GM19025 (cell line): ENCODE measurements at regions not wholly inside any gene's neighbourhood (a gene's known extent, or its start where the extent isn't known, plus 50 kb on each side); places are given as distances from the start of the nearest gene placed in this dataset.
"Not testable (repeated sequence)": the region's sequence is repeated elsewhere in the genome, so short reads cannot be mapped to it uniquely, and the experiment has no call there.

Source experiments
- ATAC-seq: cut with Tn5 transposase; IDR thresholded peaks from one replicate; pipeline ENCODE4 v1.9.1; 2021; ENCODE audit warnings: mild to moderate bottlenecking, low read depth, moderate library complexity; ENCODE audit not compliant: unreplicated experiment

- no peak for ATAC-seq
Measured at GRCh38 chr12:68474467-68475204, 136.1 kb upstream of the RAP1B start.

GRCh38 chr12:68476794-68477193 is 133.9 kb upstream of the RAP1B start:
- no peak for ATAC-seq

- no peak for ATAC-seq
Measured at GRCh38 chr12:68477261-68477772, 133.4 kb upstream of the RAP1B start.

DNA sequence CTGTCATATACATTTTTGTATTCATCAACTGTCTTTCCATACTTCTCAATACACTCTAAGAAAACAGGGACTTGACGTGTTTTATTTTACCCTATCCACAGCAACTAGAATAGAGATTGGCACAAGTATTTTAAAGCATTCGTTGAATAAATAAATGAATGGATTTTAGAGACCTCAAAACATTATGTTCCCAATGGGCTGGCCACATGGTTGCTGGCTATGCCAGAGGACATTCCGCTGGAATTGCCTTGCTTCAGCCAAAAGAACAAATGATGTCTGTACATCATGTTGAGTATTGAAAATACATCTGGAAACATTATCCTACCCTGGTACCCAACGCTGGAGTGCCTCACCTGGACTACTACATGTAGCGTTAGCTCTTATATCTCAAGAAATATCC is 132.8 kb upstream of the RAP1B start:
- ATAC-seq, result no peak

DNA sequence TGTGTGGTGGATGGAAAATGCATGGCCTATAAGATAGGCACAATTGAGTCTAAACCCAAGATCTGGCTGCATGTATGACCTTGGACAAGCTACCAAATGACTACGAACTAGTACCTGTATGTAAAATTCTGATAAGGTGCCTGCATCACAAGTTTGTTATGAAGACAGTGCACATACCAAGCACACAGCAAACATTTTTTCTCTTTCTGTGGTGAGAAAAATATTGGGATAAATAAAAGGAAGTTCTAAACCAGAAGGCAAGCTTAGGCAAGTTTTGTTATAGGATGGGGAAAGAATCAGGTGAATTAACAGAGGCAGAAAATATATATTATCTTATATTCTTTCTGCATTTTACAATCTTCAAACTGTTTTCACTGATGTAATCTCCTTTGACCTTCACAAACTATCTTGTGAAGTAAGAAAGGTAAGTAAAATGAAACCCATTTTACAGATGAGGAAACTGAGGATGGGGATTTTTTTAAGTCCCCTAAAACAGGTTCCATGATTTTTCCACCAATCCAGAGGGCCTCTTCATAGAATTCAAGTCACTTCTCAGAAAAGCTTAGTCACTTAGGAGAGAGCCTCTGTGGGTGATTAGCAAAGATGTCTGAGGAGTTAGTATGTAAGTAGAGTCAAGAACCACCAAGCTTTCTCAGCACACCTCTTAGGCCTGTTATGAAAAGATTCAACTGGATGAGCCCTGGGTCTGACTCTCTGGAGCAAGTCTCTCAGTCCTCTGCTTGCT is 132.0 kb upstream of the RAP1B start:
- no peak for ATAC-seq

- ATAC-seq, result no peak
Measured at GRCh38 chr12:68479261-68479895, 131.3 kb upstream of the RAP1B start.

GRCh38 chr12:68479896-68480291 is 130.8 kb upstream of the RAP1B start:
- no peak for ATAC-seq

DNA sequence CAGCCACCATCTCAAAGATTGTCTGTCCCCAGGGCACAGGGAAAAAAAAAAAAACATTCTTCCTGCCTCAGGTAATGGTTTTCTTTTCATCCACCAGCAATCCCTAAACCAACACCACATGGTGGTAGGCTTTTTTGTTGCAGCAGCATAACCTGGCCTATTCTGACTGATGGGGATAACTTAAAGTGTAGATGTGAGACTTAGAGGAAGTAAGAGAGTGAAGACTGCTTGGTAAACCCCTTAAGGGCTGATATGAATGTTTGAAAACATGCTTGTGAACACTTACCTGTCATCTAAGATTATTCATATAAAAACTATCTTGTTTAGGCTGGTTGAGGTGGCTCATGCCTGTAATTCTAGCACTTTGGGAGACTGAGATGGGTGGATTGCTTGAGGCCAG is 130.2 kb upstream of the RAP1B start:
- no peak for ATAC-seq

DNA sequence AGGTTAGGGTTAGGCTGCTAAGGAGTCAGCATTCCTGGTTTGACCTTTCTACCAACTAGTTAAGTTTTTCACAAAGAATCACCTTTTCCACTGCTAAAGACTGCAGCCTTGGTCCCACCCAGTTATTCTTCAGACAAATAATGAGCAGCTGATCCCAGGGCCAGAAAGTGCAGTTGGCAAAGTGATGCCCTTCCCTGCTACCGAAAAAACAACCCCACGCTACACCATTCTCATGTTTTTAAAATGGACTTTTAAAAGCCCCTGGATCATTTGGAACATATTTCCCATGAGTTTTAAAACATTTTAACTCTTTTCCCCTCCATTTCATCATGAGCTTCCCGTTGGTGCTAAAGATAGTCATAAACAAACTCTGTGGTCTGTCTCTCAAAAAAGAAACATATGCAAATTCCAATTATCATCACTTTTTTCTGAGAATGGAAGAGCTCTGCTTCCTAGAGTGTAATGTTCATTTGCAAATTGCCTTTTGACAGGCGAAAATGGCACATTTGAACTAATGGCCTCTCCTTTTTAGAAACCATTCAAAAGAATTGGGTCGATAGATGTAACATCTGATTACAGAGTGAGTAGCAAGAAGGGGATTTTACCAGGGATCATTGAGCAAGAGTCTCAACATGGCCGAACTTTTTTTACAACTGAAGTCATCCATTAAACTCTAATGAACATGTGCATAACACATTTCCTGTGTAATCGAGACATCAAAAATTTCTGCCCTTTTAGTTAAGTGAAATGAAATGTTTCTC is 129.3 kb upstream of the RAP1B start:
- ATAC-seq, result peak; percentile 60

DNA sequence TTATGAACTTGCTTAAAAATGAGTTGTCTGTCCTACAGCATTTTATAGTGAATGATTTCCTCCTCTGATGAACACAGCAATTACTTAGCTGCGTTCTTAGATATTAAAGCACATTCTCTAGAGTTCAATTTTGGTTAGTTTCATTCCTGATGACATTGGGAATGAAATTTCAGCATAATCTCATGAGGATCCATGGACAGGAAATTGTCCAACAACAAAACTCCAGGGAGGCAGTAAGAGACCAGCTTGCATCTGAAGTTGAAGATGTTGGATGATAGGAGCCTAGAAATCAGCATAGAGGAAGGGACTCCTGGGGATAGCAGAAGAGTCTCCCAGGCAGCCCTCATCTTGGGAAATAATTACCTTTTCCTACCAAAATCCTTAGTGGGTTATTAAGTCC is 128.7 kb upstream of the RAP1B start:
- no peak for ATAC-seq

DNA sequence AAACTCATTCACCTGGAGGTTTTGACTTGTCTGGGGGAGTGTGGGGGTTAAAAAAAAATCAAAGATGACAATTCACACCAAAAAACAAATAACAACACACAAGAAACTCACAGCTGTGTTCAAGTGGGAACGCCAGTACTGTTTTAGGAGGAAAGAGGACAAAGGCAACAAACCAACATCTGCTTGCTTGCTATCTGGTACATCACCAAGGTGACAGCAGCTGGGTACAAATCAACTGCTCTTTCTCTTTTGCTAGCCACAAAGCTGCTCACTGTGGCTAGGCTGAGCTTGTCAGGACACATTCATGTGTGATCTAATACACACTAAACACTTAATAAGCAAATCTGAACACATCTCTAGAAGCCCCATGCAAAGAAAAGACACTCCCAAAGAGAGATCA is 128.0 kb upstream of the RAP1B start:
- ATAC-seq, result peak; percentile 71

DNA sequence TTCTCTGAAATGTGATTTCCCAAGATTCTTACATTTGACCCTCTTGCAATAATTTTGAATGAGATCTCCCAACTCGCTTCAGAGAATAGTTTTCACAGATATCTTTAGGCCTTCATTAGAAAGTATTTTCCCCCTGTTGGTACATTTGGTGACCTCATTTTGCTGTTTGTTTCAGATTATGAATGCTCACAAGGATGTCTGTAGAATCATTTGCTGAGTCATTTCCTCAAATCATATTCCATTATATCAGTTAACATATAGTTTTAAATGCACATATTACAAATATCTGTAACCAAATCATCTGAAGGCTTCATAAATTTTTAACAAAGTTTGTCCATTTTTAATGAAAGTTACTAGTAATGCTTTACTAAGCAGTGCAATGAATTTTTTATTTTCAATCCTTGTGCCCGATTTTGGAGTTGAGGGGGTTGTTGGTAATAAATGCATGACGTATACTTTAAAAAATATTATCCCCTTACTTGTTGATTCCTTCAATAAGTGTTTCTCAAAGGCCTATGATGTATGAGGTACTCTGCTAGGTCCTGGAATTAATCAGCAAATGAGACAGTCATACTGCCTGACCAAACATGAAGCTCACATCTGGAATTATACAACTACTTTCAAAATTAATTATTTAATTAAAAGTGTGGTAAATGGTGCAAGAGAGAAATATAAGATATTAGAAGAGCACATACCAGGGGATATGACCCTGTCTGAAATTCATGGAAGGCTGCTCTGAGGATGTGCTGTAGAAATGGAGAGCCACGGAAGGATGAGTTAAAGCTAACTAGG is 126.9 kb upstream of the RAP1B start:
- no peak for ATAC-seq

- not testable (repeated sequence) for ATAC-seq
Measured at GRCh38 chr12:68484578-68484977, 126.1 kb upstream of the RAP1B start.

GRCh38 chr12:68486449-68486848 is 124.2 kb upstream of the RAP1B start:
- ATAC-seq, result not testable (repeated sequence)

DNA sequence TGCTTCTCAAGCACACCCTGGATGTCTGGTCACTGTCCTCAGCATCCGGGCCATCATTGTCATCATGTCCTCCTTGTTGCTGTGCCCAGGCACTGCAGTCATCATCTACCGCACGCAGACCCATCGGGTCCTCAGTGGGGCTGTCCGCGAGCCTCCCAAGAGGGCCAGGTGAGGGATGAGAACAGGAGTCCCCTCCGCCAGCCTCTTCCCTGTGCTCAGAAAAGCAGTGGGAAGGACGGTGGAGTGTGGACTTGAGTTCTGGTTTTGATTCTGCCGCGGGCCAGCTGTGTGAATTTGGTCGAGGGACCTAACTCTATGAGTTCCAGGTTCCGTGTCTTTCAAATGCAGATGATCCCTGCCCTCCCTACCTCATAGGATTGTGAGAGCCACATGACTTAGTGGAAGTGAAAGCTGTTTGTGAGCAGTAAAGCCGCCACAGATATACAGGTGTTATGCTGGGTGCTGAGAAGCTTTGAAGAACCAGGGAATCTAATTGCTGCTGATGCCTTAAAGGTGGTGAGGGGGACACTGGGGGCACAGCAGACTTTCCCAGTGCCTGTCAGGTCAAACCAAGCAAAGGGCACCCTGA is 122.9 kb upstream of the RAP1B start:
- ATAC-seq, result peak; percentile 93

DNA sequence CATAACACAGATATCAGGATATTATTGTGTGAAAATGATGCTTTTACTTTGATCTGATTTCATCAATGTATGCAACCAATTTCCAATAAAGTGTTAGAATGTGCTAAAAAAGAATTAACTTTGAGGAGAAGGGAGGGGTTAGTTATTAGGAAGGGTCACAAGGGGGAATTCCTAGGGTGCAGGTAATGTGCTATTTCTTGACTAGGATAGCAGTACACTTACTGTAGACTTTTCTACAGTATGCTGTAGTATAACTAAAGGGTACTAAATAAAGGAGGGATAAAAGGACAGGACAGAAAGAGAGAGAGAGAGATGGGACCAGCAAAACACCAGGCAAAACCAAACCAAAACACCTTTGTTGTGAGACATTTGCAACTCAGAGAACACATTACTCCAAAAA is 121.4 kb upstream of the RAP1B start:
- no peak for ATAC-seq

- no peak for ATAC-seq
Measured at GRCh38 chr12:68490476-68490875, 120.2 kb upstream of the RAP1B start.

DNA sequence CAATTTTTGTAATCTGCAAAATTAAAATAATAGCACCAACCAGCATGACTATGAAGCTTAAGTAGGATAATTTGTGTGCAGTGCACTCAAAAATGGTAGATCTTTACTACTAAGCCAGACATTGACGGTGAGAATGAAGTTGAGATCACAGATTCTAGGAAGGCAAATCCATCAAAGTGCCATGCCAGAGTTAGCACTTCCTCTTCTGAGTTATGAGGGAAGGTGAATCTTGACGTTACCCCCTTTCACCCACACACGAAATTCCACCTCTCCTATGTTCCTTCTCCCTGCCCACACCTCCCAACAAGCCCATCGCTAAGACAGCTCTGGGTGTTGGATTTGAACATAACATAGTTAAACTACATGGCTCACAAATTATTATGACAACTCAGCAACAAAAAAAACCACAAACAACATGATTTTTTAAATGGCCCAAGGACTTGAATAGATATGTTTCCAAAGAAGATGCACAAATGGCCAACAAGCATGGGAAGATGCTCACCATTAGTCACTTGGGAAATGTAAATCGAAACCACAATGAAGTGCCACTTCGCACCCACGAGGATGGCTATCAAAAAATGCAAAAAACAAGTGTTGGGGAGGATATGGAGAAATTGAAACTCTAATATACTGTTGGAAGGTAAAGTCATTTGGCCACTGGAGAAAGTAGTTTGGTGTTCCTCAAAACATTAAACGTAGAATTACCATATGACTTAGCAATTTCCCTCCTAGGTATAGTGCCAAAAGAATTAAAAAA is 119.3 kb upstream of the RAP1B start:
- ATAC-seq, result no peak
